Psoas muscle (tissue), 7 donors: ENCODE measurements at regions not wholly inside any gene's neighbourhood (a gene's known extent, or its start where the extent isn't known, plus 50 kb on each side); places are given as distances from the start of the nearest gene placed in this dataset.
A peak's percentile ranks its signal among the peaks of the same experiment; 100 is the strongest.

Experiments
- ATAC-seq, 4 donors: fragments of 200-7000 bp; cut with Tn5 transposase; one replicate each; pipeline ENCODE4 v1.9.1; 2020; ENCODE audit warnings: moderate library complexity in 3 of 4, mild to moderate bottlenecking in 2 of 4
- DNase-seq, 2 donors: peaks; one replicate each; pipeline ENCODE4 v3.0.0-alpha.2; 2020
- H3K27ac ChIP-seq: fragments of 200-600 bp; one replicate; pipeline ENCODE4 v1.8.0; 2022
- H3K27me3 ChIP-seq, 3 donors: fragments of 200-600 bp in 1 of 3; one replicate each; pipeline versions ENCODE4 v1.6.1 to v1.8.0; 2013 to 2022; ENCODE audit warnings: low read length in 2 of 3, mild to moderate bottlenecking in 2 of 3, moderate library complexity in 1 of 3; ENCODE audit not compliant: insufficient read depth in 3 of 3
- H3K36me3 ChIP-seq, 2 donors: fragments of 200-600 bp in 1 of 2; one replicate each; pipeline versions ENCODE4 v1.6.1 to v1.8.0; 2013 to 2022; ENCODE audit warnings: low read depth in 1 of 2, mild to moderate bottlenecking in 1 of 2, moderate library complexity in 1 of 2; ENCODE audit not compliant: insufficient read depth in 1 of 2
- H3K4me1 ChIP-seq: fragments of 200-600 bp; one replicate; pipeline ENCODE4 v1.8.0; 2022
- H3K4me3 ChIP-seq: fragments of 200-600 bp; one replicate; pipeline ENCODE4 v1.8.0; 2022; ENCODE audit warnings: mild to moderate bottlenecking
- H3K9me3 ChIP-seq: fragments of 200-600 bp; one replicate; pipeline ENCODE4 v1.8.0; 2022
- WGBS, 3 donors: extraction: QIAGEN DNeasy Blood & Tissue Kit; methylation state at CpG; one replicate each; pipeline versions ENCODE4 v1.1.6 to v1.1.7; 2013; 5-methylcytosine and 5-hydroxymethylcytosine counted together
- intact Hi-C, 2 donors: fragments of 100-400 bp; cut with DNase I; formaldehyde crosslinking; loops; one replicate each; pipeline versions ENCODE4 v1.11.0 to v1.14.2; 2022
- TF ChIP-seq, protein P1 (sequence below): fragments of 200-600 bp; IDR thresholded peaks from one replicate; pipeline ENCODE4 v1.8.0; 2022; ENCODE audit warnings: antibody characterized with exemption
- donor health status: healthy with polysubstance abuse.
- donor health status: DM: no; HTN: no; CAD: no; lungs with moderate emphysema.
- donor health status: Bipolar disorder and iron deficiency.
- donor health status: healthy.
- donor health status: DM: yes; HTN: yes; CAD: no.
- donor health status: DM: no; HTN: no; CAD: no.
- donor health status: DM: yes; HTN: yes; CAD: no.

DNA sequence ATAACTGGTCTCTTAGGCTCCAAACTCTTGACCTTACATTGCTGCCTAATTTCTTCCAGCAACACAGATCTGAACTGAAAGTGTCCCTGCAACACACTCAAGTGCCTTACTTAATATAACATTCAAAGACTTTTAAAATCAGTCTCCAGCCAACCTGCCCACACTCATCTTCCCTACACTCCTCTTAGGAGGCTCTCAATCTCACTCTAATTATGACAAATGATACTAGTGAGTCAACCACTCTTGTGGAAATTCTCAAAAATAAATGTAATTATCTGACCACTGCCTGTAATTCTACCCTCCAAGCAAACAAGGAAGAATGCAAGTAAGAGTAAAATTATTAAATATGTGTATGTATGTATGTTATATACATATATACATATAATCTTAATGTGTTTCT, 348.1 kb upstream of the MIR17HG start:
- ATAC-seq (no peak), DNase-seq (no peak)
- TF ChIP-seq, protein P1, sequence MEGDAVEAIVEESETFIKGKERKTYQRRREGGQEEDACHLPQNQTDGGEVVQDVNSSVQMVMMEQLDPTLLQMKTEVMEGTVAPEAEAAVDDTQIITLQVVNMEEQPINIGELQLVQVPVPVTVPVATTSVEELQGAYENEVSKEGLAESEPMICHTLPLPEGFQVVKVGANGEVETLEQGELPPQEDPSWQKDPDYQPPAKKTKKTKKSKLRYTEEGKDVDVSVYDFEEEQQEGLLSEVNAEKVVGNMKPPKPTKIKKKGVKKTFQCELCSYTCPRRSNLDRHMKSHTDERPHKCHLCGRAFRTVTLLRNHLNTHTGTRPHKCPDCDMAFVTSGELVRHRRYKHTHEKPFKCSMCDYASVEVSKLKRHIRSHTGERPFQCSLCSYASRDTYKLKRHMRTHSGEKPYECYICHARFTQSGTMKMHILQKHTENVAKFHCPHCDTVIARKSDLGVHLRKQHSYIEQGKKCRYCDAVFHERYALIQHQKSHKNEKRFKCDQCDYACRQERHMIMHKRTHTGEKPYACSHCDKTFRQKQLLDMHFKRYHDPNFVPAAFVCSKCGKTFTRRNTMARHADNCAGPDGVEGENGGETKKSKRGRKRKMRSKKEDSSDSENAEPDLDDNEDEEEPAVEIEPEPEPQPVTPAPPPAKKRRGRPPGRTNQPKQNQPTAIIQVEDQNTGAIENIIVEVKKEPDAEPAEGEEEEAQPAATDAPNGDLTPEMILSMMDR: no peak
- no peaks in the 10 kb centered on the region for H3K4me1 ChIP-seq
- no peak overlapping the region for H3K27ac ChIP-seq
- H3K4me3 ChIP-seq: no peak overlapping the region
- no peaks in the 10 kb centered on the region for H3K36me3 ChIP-seq
- intact Hi-C loops: no loop called here
- no peaks in the 10 kb centered on the region for H3K27me3 ChIP-seq
- no peaks in the 10 kb centered on the region for H3K9me3 ChIP-seq

DNA sequence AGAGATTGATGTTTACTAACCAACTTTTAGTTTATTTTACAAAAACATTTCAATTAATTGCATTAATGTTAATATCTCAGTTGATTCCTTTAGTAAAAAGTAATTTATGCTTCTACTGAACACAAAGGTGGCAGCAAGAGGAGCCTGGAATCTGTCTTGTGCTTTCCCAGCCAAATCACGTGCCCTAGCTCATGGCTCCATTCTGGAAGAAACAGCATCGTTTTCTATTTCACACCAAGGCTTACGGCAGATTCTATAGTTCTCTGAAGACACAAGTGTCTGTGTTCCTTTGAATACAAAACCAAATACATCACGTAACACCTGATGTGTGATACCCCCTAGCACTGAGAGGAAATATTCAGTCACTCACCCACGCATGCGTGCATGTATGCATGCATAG, 346.1 kb upstream of the MIR17HG start:
- DNase-seq: no peak
- no peak for ATAC-seq
- no peaks in the 10 kb centered on the region for H3K27me3 ChIP-seq
- H3K4me1 ChIP-seq: no peaks in the 10 kb centered on the region
- WGBS, 3 donors: 88 to 91% (median 89%) methylated on average over 6 of the region's 6 CpGs
- H3K36me3 ChIP-seq: no peaks in the 10 kb centered on the region
- no peaks in the 10 kb centered on the region for H3K9me3 ChIP-seq
- no peak overlapping the region for H3K27ac ChIP-seq
- TF ChIP-seq, protein P1: no peak
- intact Hi-C loops: no loop called here
- no peak overlapping the region for H3K4me3 ChIP-seq

DNA sequence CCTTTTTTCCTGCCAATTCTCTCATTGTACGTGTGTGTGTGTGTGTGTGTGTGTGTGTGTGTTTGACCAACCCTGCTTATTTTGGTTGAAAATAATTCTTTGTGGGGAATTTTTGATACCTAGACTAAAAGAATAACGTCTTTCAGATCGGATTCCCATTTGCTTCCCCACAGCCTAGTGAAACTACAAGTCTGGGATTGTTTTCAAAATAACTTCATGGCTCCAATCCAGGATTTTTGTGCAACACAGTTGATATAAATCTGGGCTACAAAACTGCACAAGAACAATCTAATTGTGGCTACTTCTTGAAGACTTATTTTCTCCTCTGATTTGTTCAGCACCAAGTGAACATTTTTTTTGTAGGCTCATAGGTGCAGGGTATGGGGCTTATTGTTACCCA, 332.8 kb upstream of the MIR17HG start:
- no peak for DNase-seq
- Histone ChIP-seq H3K27me3 (no peaks in the 10 kb centered on the region), H3K27ac (no peak overlapping the region), H3K9me3 (no peaks in the 10 kb centered on the region), H3K4me3 (no peak overlapping the region), H3K36me3 (no peaks in the 10 kb centered on the region), H3K4me1 (no peaks in the 10 kb centered on the region)
- WGBS, 3 donors: 15 to 16% (median 16%) methylated on average over 3 of the region's 3 CpGs
- TF ChIP-seq, protein P1: no peak
- intact Hi-C loops: no loop called here
- no peak for ATAC-seq

DNA sequence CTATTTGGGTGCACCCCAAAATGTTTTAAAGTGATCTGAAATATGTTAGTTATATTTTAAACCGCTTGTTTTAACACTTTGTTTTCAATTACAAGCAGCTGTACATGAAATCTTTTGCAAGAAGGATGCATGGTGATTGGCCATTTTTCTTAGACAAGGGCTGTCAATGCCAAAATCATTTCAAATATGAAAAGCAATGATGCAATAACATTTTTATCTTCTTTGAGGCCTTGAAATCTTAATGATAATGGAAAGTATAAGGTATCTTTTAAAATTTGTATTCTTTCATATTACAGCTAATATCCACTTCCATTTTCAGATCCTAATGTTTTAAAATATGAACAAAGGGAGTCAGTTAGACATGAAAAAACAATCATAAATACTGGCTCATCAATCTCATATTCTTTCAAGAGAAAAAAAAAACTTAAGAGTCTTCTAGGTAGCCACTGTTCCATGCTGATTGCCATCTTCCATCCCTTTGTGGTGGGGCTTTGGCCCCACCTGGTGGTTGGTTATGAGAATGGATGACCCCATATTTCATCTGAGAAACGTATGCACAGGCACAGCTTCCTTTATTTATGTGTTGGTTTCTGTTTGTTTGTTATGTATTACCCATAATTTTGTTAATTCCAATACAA, 330.3 kb upstream of the MIR17HG start:
- no peaks in the 10 kb centered on the region for H3K36me3 ChIP-seq
- H3K4me3 ChIP-seq: no peak overlapping the region
- intact Hi-C loops: no loop called here
- no peak overlapping the region for H3K27ac ChIP-seq
- H3K27me3 ChIP-seq: peaks cover 0 to 3% (median 0%) of the 10 kb centered on the region in 3 donors
- TF ChIP-seq, protein P1: peak; percentile 45
- H3K4me1 ChIP-seq: no peaks in the 10 kb centered on the region
- H3K9me3 ChIP-seq: no peaks in the 10 kb centered on the region
- 40 to 47% (median 46%) methylated on average over 2 of the region's 2 CpGs for WGBS, 3 donors
- ATAC-seq (no peak), DNase-seq (peak in 1 of 2 donors; percentile 13)

DNA sequence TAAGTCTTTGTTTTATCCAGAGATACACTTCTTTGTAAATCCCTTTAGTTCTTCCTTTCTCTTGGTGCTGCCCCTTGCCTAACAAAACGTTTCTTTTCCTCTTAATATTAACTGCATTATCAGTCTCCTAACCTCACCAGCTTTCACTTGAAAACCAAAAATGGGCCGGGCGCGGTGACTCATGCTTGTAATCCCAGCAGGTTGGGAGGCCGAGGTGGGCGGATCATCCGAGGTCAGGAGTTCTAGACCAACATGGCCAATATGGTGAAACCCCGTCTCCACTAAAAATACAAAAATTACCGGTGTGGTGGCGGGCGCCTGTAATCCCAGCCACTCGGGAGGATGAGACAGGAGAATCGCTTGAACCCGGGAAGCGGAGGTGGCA, 329.8 kb upstream of the MIR17HG start:
- no peak overlapping the region for H3K27ac ChIP-seq
- H3K4me3 ChIP-seq: no peak overlapping the region
- TF ChIP-seq, protein P1: no peak
- DNase-seq: no peak
- 70 to 77% (median 71%) methylated on average over 15 of the region's 15 CpGs for WGBS, 3 donors
- intact Hi-C loops: no loop called here
- no peaks in the 10 kb centered on the region for H3K4me1 ChIP-seq
- no peaks in the 10 kb centered on the region for H3K9me3 ChIP-seq
- H3K27me3 ChIP-seq: peaks cover 0 to 3% (median 0%) of the 10 kb centered on the region in 3 donors
- no peaks in the 10 kb centered on the region for H3K36me3 ChIP-seq
- ATAC-seq: no peak
